ENCODE measurements at regions not wholly inside any gene's neighbourhood (a gene's known extent, or its start where the extent isn't known, plus 50 kb on each side); places are given as distances from the start of the nearest gene placed in this dataset.

DNA sequence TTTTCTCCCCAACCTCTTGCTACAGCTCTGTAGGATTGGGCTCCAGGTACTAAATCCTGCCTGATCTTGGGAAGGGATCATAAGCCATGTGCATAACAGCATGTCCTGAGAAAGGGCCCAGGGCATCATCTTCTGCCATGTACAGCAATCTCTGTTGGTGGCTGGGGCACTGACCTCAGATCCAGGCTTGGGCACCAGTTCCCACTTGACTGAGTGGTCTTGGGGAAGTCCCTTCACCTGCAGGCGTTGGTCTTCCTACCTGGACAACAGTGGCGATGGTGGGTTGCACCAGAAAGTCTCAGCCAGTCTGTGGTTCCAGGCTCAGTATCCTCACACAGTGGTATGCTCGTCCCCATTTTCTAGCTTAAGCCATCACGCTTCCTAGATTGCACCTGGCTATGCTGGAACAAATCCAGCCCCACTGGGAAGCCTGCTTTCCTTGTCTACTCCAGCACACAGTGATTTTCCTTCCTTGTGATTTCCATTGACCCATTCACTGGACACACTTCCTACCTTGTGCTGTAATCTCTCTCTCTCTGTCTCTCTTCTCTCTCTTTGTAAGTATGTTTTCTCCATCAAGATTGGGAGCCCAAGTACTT is 121.7 kb upstream of the PITX1 start:
- Histone ChIP-seq H3K4me1 (ENCODE audit: control insufficient read depth in 4 of 4, insufficient read depth in 4 of 4, low read length in 3 of 4) (no peaks in the 10 kb centered on the region), H3K9me3 (ENCODE audit: control insufficient read depth in 4 of 4, low read length in 3 of 4) (peaks cover 0 to 5% (median 1%) of the 10 kb centered on the region in 4 donors), H3K36me3 (ENCODE audit: control insufficient read depth in 4 of 4, insufficient read depth in 3 of 4, low read depth in 1 of 4, low read length in 3 of 4) (no peaks in the 10 kb centered on the region), H3K4me3 (ENCODE audit: low read depth in 1 of 3, low read length in 3 of 3) (no peak overlapping the region), H3K9ac (ENCODE audit: low read depth in 1 of 2, low read length in 2 of 2) (no peak overlapping the region), H3K27ac (ENCODE audit: low read depth in 1 of 2, low read length in 2 of 2) (no peak overlapping the region), H3K27me3 (ENCODE audit: control insufficient read depth in 4 of 4, insufficient read depth in 4 of 4, low read length in 3 of 4) (no peaks in the 10 kb centered on the region)
- 88% methylated on average over 4 of the region's 4 CpGs for WGBS
- TF ChIP-seq NR2F2 (IDR thresholded peaks at IDR 0.05) (no peak), HNF4G (IDR thresholded peaks at IDR 0.05) (no peak), FOXA2 (IDR thresholded peaks at IDR 0.05) (no peak), RXRA (IDR thresholded peaks at IDR 0.05) (no peak), JUND (IDR thresholded peaks at IDR 0.05) (no peak), FOXA1 (IDR thresholded peaks at IDR 0.05) (no peak), EGR1 (IDR thresholded peaks at IDR 0.05; ENCODE audit: low read depth in 2 of 2) (no peak), SP1 (IDR thresholded peaks at IDR 0.05) (no peak), HNF4A (conservative IDR thresholded peaks at IDR 0.05) (no peak), YY1 (IDR thresholded peaks at IDR 0.05) (no peak), GABPA (IDR thresholded peaks at IDR 0.05 in 1 of 2, conservative IDR thresholded peaks at IDR 0.05 in 1 of 2) (no peak)
- TF ChIP-seq, protein P1, sequence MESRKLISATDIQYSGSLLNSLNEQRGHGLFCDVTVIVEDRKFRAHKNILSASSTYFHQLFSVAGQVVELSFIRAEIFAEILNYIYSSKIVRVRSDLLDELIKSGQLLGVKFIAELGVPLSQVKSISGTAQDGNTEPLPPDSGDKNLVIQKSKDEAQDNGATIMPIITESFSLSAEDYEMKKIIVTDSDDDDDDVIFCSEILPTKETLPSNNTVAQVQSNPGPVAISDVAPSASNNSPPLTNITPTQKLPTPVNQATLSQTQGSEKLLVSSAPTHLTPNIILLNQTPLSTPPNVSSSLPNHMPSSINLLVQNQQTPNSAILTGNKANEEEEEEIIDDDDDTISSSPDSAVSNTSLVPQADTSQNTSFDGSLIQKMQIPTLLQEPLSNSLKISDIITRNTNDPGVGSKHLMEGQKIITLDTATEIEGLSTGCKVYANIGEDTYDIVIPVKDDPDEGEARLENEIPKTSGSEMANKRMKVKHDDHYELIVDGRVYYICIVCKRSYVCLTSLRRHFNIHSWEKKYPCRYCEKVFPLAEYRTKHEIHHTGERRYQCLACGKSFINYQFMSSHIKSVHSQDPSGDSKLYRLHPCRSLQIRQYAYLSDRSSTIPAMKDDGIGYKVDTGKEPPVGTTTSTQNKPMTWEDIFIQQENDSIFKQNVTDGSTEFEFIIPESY (IDR thresholded peaks at IDR 0.05) = no peak
- TF ChIP-seq, protein P2, sequence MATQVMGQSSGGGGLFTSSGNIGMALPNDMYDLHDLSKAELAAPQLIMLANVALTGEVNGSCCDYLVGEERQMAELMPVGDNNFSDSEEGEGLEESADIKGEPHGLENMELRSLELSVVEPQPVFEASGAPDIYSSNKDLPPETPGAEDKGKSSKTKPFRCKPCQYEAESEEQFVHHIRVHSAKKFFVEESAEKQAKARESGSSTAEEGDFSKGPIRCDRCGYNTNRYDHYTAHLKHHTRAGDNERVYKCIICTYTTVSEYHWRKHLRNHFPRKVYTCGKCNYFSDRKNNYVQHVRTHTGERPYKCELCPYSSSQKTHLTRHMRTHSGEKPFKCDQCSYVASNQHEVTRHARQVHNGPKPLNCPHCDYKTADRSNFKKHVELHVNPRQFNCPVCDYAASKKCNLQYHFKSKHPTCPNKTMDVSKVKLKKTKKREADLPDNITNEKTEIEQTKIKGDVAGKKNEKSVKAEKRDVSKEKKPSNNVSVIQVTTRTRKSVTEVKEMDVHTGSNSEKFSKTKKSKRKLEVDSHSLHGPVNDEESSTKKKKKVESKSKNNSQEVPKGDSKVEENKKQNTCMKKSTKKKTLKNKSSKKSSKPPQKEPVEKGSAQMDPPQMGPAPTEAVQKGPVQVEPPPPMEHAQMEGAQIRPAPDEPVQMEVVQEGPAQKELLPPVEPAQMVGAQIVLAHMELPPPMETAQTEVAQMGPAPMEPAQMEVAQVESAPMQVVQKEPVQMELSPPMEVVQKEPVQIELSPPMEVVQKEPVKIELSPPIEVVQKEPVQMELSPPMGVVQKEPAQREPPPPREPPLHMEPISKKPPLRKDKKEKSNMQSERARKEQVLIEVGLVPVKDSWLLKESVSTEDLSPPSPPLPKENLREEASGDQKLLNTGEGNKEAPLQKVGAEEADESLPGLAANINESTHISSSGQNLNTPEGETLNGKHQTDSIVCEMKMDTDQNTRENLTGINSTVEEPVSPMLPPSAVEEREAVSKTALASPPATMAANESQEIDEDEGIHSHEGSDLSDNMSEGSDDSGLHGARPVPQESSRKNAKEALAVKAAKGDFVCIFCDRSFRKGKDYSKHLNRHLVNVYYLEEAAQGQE (IDR thresholded peaks at IDR 0.05) = no peak
- TF ChIP-seq, protein P3, sequence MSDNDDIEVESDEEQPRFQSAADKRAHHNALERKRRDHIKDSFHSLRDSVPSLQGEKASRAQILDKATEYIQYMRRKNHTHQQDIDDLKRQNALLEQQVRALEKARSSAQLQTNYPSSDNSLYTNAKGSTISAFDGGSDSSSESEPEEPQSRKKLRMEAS (IDR thresholded peaks at IDR 0.05) = no peak
- TF ChIP-seq, protein P4, sequence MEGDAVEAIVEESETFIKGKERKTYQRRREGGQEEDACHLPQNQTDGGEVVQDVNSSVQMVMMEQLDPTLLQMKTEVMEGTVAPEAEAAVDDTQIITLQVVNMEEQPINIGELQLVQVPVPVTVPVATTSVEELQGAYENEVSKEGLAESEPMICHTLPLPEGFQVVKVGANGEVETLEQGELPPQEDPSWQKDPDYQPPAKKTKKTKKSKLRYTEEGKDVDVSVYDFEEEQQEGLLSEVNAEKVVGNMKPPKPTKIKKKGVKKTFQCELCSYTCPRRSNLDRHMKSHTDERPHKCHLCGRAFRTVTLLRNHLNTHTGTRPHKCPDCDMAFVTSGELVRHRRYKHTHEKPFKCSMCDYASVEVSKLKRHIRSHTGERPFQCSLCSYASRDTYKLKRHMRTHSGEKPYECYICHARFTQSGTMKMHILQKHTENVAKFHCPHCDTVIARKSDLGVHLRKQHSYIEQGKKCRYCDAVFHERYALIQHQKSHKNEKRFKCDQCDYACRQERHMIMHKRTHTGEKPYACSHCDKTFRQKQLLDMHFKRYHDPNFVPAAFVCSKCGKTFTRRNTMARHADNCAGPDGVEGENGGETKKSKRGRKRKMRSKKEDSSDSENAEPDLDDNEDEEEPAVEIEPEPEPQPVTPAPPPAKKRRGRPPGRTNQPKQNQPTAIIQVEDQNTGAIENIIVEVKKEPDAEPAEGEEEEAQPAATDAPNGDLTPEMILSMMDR (IDR thresholded peaks at IDR 0.05; ENCODE audit: low read depth, low read length, missing input control) = no peak
- no peak for DNase-seq (ENCODE audit: low spot score)

DNA sequence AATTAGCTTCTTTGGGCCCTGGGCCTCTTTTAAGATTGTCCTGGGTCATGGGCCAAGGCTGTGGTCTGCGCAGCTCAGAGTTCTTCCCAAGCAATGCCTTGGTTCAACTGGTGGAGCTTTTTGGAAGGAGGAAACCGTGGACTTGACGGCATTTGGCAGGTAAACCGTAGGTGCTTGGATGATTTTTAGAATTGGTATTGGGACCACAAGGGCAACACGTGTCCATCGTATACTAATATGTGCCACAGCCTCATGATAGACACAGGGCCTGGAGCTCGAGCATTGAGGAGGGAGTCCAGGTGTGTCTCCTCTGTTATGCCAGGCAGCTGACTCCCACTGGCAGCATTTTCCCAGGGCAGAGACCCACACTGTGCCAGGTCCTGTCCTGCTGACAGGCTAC is 120.9 kb upstream of the PITX1 start:
- no peak overlapping the region for H3K4me3 ChIP-seq (ENCODE audit: low read depth in 1 of 3, low read length in 3 of 3)
- WGBS = 91% methylated on average over 7 of the region's 7 CpGs
- no peaks in the 10 kb centered on the region for H3K36me3 ChIP-seq (ENCODE audit: control insufficient read depth in 4 of 4, insufficient read depth in 3 of 4, low read depth in 1 of 4, low read length in 3 of 4)
- no peaks in the 10 kb centered on the region for H3K27me3 ChIP-seq (ENCODE audit: control insufficient read depth in 4 of 4, insufficient read depth in 4 of 4, low read length in 3 of 4)
- no peak overlapping the region for H3K9ac ChIP-seq (ENCODE audit: low read depth in 1 of 2, low read length in 2 of 2)
- no peak for DNase-seq (ENCODE audit: low spot score)
- peaks cover 0 to 5% (median 1%) of the 10 kb centered on the region in 4 donors for H3K9me3 ChIP-seq (ENCODE audit: control insufficient read depth in 4 of 4, low read length in 3 of 4)
- H3K27ac ChIP-seq (ENCODE audit: low read depth in 1 of 2, low read length in 2 of 2) = no peak overlapping the region
- H3K4me1 ChIP-seq (ENCODE audit: control insufficient read depth in 4 of 4, insufficient read depth in 4 of 4, low read length in 3 of 4) = no peaks in the 10 kb centered on the region
- TF ChIP-seq GABPA (IDR thresholded peaks at IDR 0.05 in 1 of 2, conservative IDR thresholded peaks at IDR 0.05 in 1 of 2) (no peak), JUND (IDR thresholded peaks at IDR 0.05) (no peak), TAF1 (conservative IDR thresholded peaks at IDR 0.05) (no peak), RAD21 (IDR thresholded peaks at IDR 0.05) (no peak), EGR1 (IDR thresholded peaks at IDR 0.05; ENCODE audit: low read depth in 2 of 2) (no peak)
- TF ChIP-seq, protein P5, sequence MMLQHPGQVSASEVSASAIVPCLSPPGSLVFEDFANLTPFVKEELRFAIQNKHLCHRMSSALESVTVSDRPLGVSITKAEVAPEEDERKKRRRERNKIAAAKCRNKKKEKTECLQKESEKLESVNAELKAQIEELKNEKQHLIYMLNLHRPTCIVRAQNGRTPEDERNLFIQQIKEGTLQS (IDR thresholded peaks at IDR 0.05) = no peak
- TF ChIP-seq, protein P4 (IDR thresholded peaks at IDR 0.05; ENCODE audit: low read depth, low read length, missing input control) = no peak
- TF ChIP-seq, protein P2 (IDR thresholded peaks at IDR 0.05) = no peak

Measured in liver (tissue), 8 donors.